T-helper 2 cell treated with Interferon-gamma antibody and Interleukin-4, amounts not matched to agents 5 μg/mL and 100 μg/mL, for 36 hours (primary cell): ENCODE measurements at regions not wholly inside any gene's neighbourhood (a gene's known extent, or its start where the extent isn't known, plus 50 kb on each side); places are given as distances from the start of the nearest gene placed in this dataset.
"Not testable (repeated sequence)": the region's sequence is repeated elsewhere in the genome, so short reads cannot be mapped to it uniquely, and the experiment has no call there.

Source experiments
- DNase-seq: peaks from one replicate; pipeline ENCODE4 v3.0.0; 2021; ENCODE audit warnings: low spot score
- H3K27ac Mint-ChIP-seq: one replicate; pipeline ENCODE4 v1.8.0; 2021; ENCODE audit warnings: mild to moderate bottlenecking, mixed read lengths
- H3K27me3 Mint-ChIP-seq: one replicate; pipeline ENCODE4 v1.8.0; 2021; ENCODE audit warnings: low read depth, mixed read lengths
- H3K36me3 Mint-ChIP-seq: one replicate; pipeline ENCODE4 v1.8.0; 2021; ENCODE audit warnings: low read depth, mixed read lengths
- H3K4me1 Mint-ChIP-seq: one replicate; pipeline ENCODE4 v1.8.0; 2021; ENCODE audit warnings: low read depth, mixed read lengths
- H3K4me3 Mint-ChIP-seq: one replicate; pipeline ENCODE4 v1.8.0; 2022; ENCODE audit warnings: mild to moderate bottlenecking, moderate library complexity, mixed read lengths
- H3K9me3 Mint-ChIP-seq: one replicate; pipeline ENCODE4 v1.8.0; 2021; ENCODE audit warnings: mixed read lengths

GRCh38 chr5:60102961-60103693 is 209.6 kb upstream of the PDE4D start:
- Mint-ChIP-seq H3K4me1 (no peaks in the 10 kb centered on the region), H3K27me3 (no peaks in the 10 kb centered on the region), H3K9me3 (peaks cover 12% of the 10 kb centered on the region), H3K27ac (no peak overlapping the region), H3K36me3 (no peaks in the 10 kb centered on the region), H3K4me3 (no peak overlapping the region)
- no peak for DNase-seq

- Mint-ChIP-seq H3K27me3 (no peaks in the 10 kb centered on the region), H3K4me3 (no peak overlapping the region), H3K27ac (no peak overlapping the region), H3K36me3 (no peaks in the 10 kb centered on the region), H3K9me3 (peaks cover 12% of the 10 kb centered on the region), H3K4me1 (no peaks in the 10 kb centered on the region)
- DNase-seq = no peak
These were observed 208.0 kb upstream of the PDE4D start for GRCh38 chr5:60101573-60101972.

GRCh38 chr5:60092671-60093422 is 199.3 kb upstream of the PDE4D start:
- no peak overlapping the region for H3K4me3 Mint-ChIP-seq
- no peaks in the 10 kb centered on the region for H3K4me1 Mint-ChIP-seq
- H3K27me3 Mint-ChIP-seq = no peaks in the 10 kb centered on the region
- no peaks in the 10 kb centered on the region for H3K36me3 Mint-ChIP-seq
- no peak overlapping the region for H3K27ac Mint-ChIP-seq
- no peak for DNase-seq
- H3K9me3 Mint-ChIP-seq = peaks cover 3% of the 10 kb centered on the region

- no peak for DNase-seq
- H3K27ac Mint-ChIP-seq = no peak overlapping the region
- no peaks in the 10 kb centered on the region for H3K36me3 Mint-ChIP-seq
- H3K4me1 Mint-ChIP-seq = no peaks in the 10 kb centered on the region
- no peaks in the 10 kb centered on the region for H3K27me3 Mint-ChIP-seq
- no peak overlapping the region for H3K4me3 Mint-ChIP-seq
- peaks cover 30% of the 10 kb centered on the region for H3K9me3 Mint-ChIP-seq
These were observed 193.1 kb upstream of the PDE4D start for GRCh38 chr5:60086583-60086982.

GRCh38 chr5:60084226-60084625 is 190.7 kb upstream of the PDE4D start:
- no peaks in the 10 kb centered on the region for H3K27me3 Mint-ChIP-seq
- no peaks in the 10 kb centered on the region for H3K4me1 Mint-ChIP-seq
- no peak for DNase-seq
- H3K36me3 Mint-ChIP-seq = no peaks in the 10 kb centered on the region
- H3K4me3 Mint-ChIP-seq = no peak overlapping the region
- peaks cover 30% of the 10 kb centered on the region for H3K9me3 Mint-ChIP-seq
- H3K27ac Mint-ChIP-seq = no peak overlapping the region

GRCh38 chr5:60077292-60077691 is 183.8 kb upstream of the PDE4D start:
- Mint-ChIP-seq H3K27me3 (no peaks in the 10 kb centered on the region), H3K4me1 (no peaks in the 10 kb centered on the region), H3K4me3 (no peak overlapping the region), H3K9me3 (peaks cover 33% of the 10 kb centered on the region), H3K36me3 (no peaks in the 10 kb centered on the region), H3K27ac (no peak overlapping the region)
- no peak for DNase-seq

- no peaks in the 10 kb centered on the region for H3K4me1 Mint-ChIP-seq
- peaks cover 29% of the 10 kb centered on the region for H3K9me3 Mint-ChIP-seq
- DNase-seq = no peak
- no peaks in the 10 kb centered on the region for H3K36me3 Mint-ChIP-seq
- H3K27me3 Mint-ChIP-seq = no peaks in the 10 kb centered on the region
- H3K27ac Mint-ChIP-seq = no peak overlapping the region
- no peak overlapping the region for H3K4me3 Mint-ChIP-seq
These were observed 183.2 kb upstream of the PDE4D start for GRCh38 chr5:60076746-60077145.

GRCh38 chr5:60066502-60066901 is 173.0 kb upstream of the PDE4D start:
- H3K4me3 Mint-ChIP-seq = no peak overlapping the region
- H3K9me3 Mint-ChIP-seq = peaks cover 5% of the 10 kb centered on the region
- H3K36me3 Mint-ChIP-seq = no peaks in the 10 kb centered on the region
- no peak for DNase-seq
- no peak overlapping the region for H3K27ac Mint-ChIP-seq
- H3K27me3 Mint-ChIP-seq = no peaks in the 10 kb centered on the region
- no peaks in the 10 kb centered on the region for H3K4me1 Mint-ChIP-seq

GRCh38 chr5:60060389-60060788 is 166.9 kb upstream of the PDE4D start:
- peaks cover 5% of the 10 kb centered on the region for H3K9me3 Mint-ChIP-seq
- no peaks in the 10 kb centered on the region for H3K4me1 Mint-ChIP-seq
- no peak for DNase-seq
- no peaks in the 10 kb centered on the region for H3K36me3 Mint-ChIP-seq
- no peaks in the 10 kb centered on the region for H3K27me3 Mint-ChIP-seq
- no peak overlapping the region for H3K4me3 Mint-ChIP-seq
- H3K27ac Mint-ChIP-seq = no peak overlapping the region

- H3K36me3 Mint-ChIP-seq = no peaks in the 10 kb centered on the region
- H3K4me1 Mint-ChIP-seq = no peaks in the 10 kb centered on the region
- H3K27me3 Mint-ChIP-seq = no peaks in the 10 kb centered on the region
- DNase-seq = no peak
- peaks cover 13% of the 10 kb centered on the region for H3K9me3 Mint-ChIP-seq
- no peak overlapping the region for H3K27ac Mint-ChIP-seq
- no peak overlapping the region for H3K4me3 Mint-ChIP-seq
These were observed 162.7 kb upstream of the PDE4D start for GRCh38 chr5:60056191-60056590.

- Mint-ChIP-seq H3K4me3 (no peak overlapping the region), H3K27me3 (no peaks in the 10 kb centered on the region), H3K36me3 (no peaks in the 10 kb centered on the region), H3K27ac (no peak overlapping the region), H3K9me3 (peaks cover 23% of the 10 kb centered on the region), H3K4me1 (no peaks in the 10 kb centered on the region)
- no peak for DNase-seq
These were observed 161.6 kb upstream of the PDE4D start for GRCh38 chr5:60055168-60055567.

GRCh38 chr5:60041996-60042664 is 148.6 kb upstream of the PDE4D start:
- DNase-seq, H3K27ac Mint-ChIP-seq, H3K27me3 Mint-ChIP-seq, H3K4me3 Mint-ChIP-seq, H3K4me1 Mint-ChIP-seq, H3K9me3 Mint-ChIP-seq, H3K36me3 Mint-ChIP-seq: not testable (repeated sequence)

- H3K9me3 Mint-ChIP-seq, H3K27ac Mint-ChIP-seq, H3K4me3 Mint-ChIP-seq: not testable (repeated sequence)
These were observed 148.0 kb upstream of the PDE4D start for GRCh38 chr5:60041508-60041907.

GRCh38 chr5:60036192-60036938 is 142.8 kb upstream of the PDE4D start:
- no peaks in the 10 kb centered on the region for H3K4me1 Mint-ChIP-seq
- H3K4me3 Mint-ChIP-seq = no peak overlapping the region
- DNase-seq = no peak
- H3K27ac Mint-ChIP-seq = no peak overlapping the region
- no peaks in the 10 kb centered on the region for H3K9me3 Mint-ChIP-seq
- no peaks in the 10 kb centered on the region for H3K36me3 Mint-ChIP-seq
- H3K27me3 Mint-ChIP-seq = no peaks in the 10 kb centered on the region

More at GRCh38 chr5:60041508-60041907, 148.0 kb upstream of the PDE4D start:
- not testable (repeated sequence) for H3K27me3 Mint-ChIP-seq, H3K36me3 Mint-ChIP-seq, H3K4me1 Mint-ChIP-seq, DNase-seq
